Astrocyte (in vitro differentiated cells and primary cell): ENCODE measurements at regions not wholly inside any gene's neighbourhood (a gene's known extent, or its start where the extent isn't known, plus 50 kb on each side); places are given as distances from the start of the nearest gene placed in this dataset.

Source experiments
- CTCF ChIP-seq: IDR thresholded peaks from 2 replicates; pipeline ENCODE4 v1.5.1; 2011; ENCODE audit warnings: low read depth, mild to moderate bottlenecking, inconsistent platforms, low read length, moderate library complexity; ENCODE audit not compliant: insufficient read depth
- EZH2 ChIP-seq: IDR thresholded peaks from 2 replicates; pipeline ENCODE4 v1.6.1; 2012; ENCODE audit warnings: mild to moderate bottlenecking, low read length, inconsistent platforms; ENCODE audit not compliant: insufficient read depth

- no peak for TF ChIP-seq CTCF
- no peak for TF ChIP-seq EZH2
Observed at GRCh38 chr7:134374791-134375190, 58.1 kb upstream of the SLC35B4 start.
